GM13976 (cell line): ENCODE measurements at regions not wholly inside any gene's neighbourhood (a gene's known extent, or its start where the extent isn't known, plus 50 kb on each side); places are given as distances from the start of the nearest gene placed in this dataset.

Experiments used
- DNase-seq: peaks from one replicate; pipeline ENCODE4 v3.0.0; 2012; ENCODE audit warnings: low spot score
- CTCF ChIP-seq: IDR thresholded peaks from 2 replicates; pipeline ENCODE4 v1.5.1; 2012; ENCODE audit warnings: borderline replicate concordance, mild to moderate bottlenecking; ENCODE audit not compliant: insufficient read depth; ENCODE audit errors: extremely low read depth, missing control alignments, control extremely low read depth
- in situ Hi-C: fragments of 300-500 bp; cut with MboI; formaldehyde crosslinking; loops from one replicate; pipeline ENCODE4 v1.12.0; 2022; ENCODE audit warnings: low sequenced_read_pairs, mixed read lengths, inconsistent platforms; ENCODE audit not compliant: unreplicated experiment

- TF ChIP-seq CTCF, result no peak
- in situ Hi-C loops, result no loop called here
- no peak for DNase-seq
Measured at GRCh38 chr3:13711911-13712650, 163.2 kb downstream of the FBLN2 start.

- in situ Hi-C loops, result no loop called here
- no peak for DNase-seq
- no peak for TF ChIP-seq CTCF
Measured at GRCh38 chr3:13710251-13710650, 161.3 kb downstream of the FBLN2 start.

GRCh38 chr3:13709706-13710105 is 160.8 kb downstream of the FBLN2 start:
- TF ChIP-seq CTCF, result no peak
- DNase-seq, result no peak
- in situ Hi-C loops, result no loop called here

- DNase-seq, result no peak
- TF ChIP-seq CTCF, result no peak
- in situ Hi-C loops, result no loop called here
Measured at GRCh38 chr3:13708871-13709595, 160.1 kb downstream of the FBLN2 start.

- in situ Hi-C loops, result no loop called here
- no peak for DNase-seq
Measured at GRCh38 chr3:13708301-13708700, 159.4 kb downstream of the FBLN2 start.

GRCh38 chr3:13707456-13707855 is 158.5 kb downstream of the FBLN2 start:
- in situ Hi-C loops, result no loop called here
- no peak for DNase-seq
- TF ChIP-seq CTCF, result no peak

More at GRCh38 chr3:13708301-13708700, 159.4 kb downstream of the FBLN2 start:
- no peak for TF ChIP-seq CTCF
